ENCODE measurements at regions not wholly inside any gene's neighbourhood (a gene's known extent, or its start where the extent isn't known, plus 50 kb on each side); places are given as distances from the start of the nearest gene placed in this dataset.
A peak's percentile ranks its signal among the peaks of the same experiment; 100 is the strongest.

GRCh38 chr5:53817183-53817582 is 256.7 kb downstream of the NDUFS4 start:
- no peak overlapping the region for H3K4me3 ChIP-seq (ENCODE audit: low read depth, low read length)
- no peak for DNase-seq (ENCODE audit: low read depth)
- TF ChIP-seq, protein P1, sequence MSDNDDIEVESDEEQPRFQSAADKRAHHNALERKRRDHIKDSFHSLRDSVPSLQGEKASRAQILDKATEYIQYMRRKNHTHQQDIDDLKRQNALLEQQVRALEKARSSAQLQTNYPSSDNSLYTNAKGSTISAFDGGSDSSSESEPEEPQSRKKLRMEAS (IDR thresholded peaks at IDR 0.05; ENCODE audit: low read depth, low read length) = no peak
- no peak for TF ChIP-seq POLR2A (IDR thresholded peaks at IDR 0.05; ENCODE audit: extremely low read depth, insufficient read length)
- TF ChIP-seq, protein P2, sequence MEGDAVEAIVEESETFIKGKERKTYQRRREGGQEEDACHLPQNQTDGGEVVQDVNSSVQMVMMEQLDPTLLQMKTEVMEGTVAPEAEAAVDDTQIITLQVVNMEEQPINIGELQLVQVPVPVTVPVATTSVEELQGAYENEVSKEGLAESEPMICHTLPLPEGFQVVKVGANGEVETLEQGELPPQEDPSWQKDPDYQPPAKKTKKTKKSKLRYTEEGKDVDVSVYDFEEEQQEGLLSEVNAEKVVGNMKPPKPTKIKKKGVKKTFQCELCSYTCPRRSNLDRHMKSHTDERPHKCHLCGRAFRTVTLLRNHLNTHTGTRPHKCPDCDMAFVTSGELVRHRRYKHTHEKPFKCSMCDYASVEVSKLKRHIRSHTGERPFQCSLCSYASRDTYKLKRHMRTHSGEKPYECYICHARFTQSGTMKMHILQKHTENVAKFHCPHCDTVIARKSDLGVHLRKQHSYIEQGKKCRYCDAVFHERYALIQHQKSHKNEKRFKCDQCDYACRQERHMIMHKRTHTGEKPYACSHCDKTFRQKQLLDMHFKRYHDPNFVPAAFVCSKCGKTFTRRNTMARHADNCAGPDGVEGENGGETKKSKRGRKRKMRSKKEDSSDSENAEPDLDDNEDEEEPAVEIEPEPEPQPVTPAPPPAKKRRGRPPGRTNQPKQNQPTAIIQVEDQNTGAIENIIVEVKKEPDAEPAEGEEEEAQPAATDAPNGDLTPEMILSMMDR (IDR thresholded peaks at IDR 0.05; ENCODE audit: low read depth, low read length) = no peak

DNA sequence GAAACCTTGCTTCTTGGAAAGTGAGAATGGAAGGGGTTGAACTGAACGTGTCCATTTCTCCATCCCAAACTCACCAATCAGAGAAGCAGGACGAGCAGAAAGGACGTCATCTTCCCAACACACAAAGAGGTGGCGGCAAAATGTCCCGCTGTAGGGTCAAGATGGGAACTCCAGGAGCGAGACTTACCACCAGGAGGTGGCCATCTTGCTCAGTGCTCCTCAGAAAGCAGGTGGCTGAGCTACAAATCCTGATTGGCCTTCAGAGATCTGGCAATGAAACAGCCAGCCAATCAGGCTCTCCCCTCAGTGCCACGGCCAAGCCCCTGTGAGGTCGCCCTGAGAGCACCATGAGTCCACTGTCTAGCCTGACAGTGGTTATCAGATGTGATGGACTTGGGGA is 259.0 kb downstream of the NDUFS4 start:
- no peak overlapping the region for H3K4me3 ChIP-seq (ENCODE audit: low read depth, low read length)
- DNase-seq (ENCODE audit: low read depth) = peak; percentile 2
- no peak for TF ChIP-seq POLR2A (IDR thresholded peaks at IDR 0.05; ENCODE audit: extremely low read depth, insufficient read length)
- TF ChIP-seq MYC (IDR thresholded peaks at IDR 0.05; ENCODE audit: low read depth, low read length) = no peak
- TF ChIP-seq, protein P2 (IDR thresholded peaks at IDR 0.05; ENCODE audit: low read depth, low read length) = no peak
- TF ChIP-seq, protein P1 (IDR thresholded peaks at IDR 0.05; ENCODE audit: low read depth, low read length) = no peak

DNA sequence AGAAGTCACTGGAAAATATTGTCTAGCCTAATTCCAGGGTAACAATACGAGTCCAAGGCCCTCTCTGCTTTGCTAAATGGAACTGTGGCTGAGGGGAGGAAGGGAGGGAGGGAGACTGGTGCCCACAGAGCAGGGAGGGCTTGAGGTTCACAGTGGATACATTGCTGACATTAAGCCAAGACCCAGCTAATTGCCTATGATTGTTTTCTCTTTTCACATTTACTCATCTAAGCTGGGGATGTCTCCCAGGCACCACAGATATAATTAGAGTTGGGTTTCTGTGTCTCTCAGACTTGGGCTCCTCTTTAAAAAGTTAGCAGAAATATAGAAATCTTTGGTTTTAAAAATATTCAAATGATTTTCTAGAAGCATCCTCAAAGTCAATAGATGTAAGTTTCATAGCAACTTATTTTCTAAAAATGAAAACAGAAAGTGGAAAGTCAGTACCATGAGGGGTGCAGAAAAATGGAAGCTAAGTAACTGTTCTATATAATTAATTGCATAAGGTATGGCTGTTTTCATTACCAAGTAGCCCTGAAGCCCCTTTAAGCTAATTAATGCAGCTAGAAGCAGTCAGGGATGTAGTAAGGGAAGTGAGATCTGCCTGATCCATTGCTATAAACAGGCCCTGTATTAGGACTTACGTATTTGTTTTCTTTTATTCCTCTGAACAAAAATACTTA is 259.8 kb downstream of the NDUFS4 start:
- DNase-seq (ENCODE audit: low read depth) = no peak
- H3K4me3 ChIP-seq (ENCODE audit: low read depth, low read length) = no peak overlapping the region
- TF ChIP-seq, protein P2 (IDR thresholded peaks at IDR 0.05; ENCODE audit: low read depth, low read length) = no peak

GRCh38 chr5:53820802-53821171 is 260.3 kb downstream of the NDUFS4 start:
- H3K4me3 ChIP-seq (ENCODE audit: low read depth, low read length) = no peak overlapping the region
- TF ChIP-seq MYC (IDR thresholded peaks at IDR 0.05; ENCODE audit: low read depth, low read length) = no peak
- DNase-seq (ENCODE audit: low read depth) = no peak

GRCh38 chr5:53825016-53825415 is 264.6 kb downstream of the NDUFS4 start:
- no peak for TF ChIP-seq MYC (IDR thresholded peaks at IDR 0.05; ENCODE audit: low read depth, low read length)
- TF ChIP-seq, protein P2 (IDR thresholded peaks at IDR 0.05; ENCODE audit: low read depth, low read length) = no peak
- TF ChIP-seq, protein P1 (IDR thresholded peaks at IDR 0.05; ENCODE audit: low read depth, low read length) = no peak
- no peak for TF ChIP-seq POLR2A (IDR thresholded peaks at IDR 0.05; ENCODE audit: extremely low read depth, insufficient read length)
- no peak for DNase-seq (ENCODE audit: low read depth)
- no peak overlapping the region for H3K4me3 ChIP-seq (ENCODE audit: low read depth, low read length)

GRCh38 chr5:53825926-53826325 is 265.5 kb downstream of the NDUFS4 start:
- no peak for DNase-seq (ENCODE audit: low read depth)
- TF ChIP-seq MYC (IDR thresholded peaks at IDR 0.05; ENCODE audit: low read depth, low read length) = no peak
- TF ChIP-seq, protein P2 (IDR thresholded peaks at IDR 0.05; ENCODE audit: low read depth, low read length) = no peak
- no peak overlapping the region for H3K4me3 ChIP-seq (ENCODE audit: low read depth, low read length)
